Sciatic nerve (tissue), 2 donors: ENCODE measurements at regions not wholly inside any gene's neighbourhood (a gene's known extent, or its start where the extent isn't known, plus 50 kb on each side); places are given as distances from the start of the nearest gene placed in this dataset.
"Not testable (repeated sequence)": the region's sequence is repeated elsewhere in the genome, so short reads cannot be mapped to it uniquely, and the experiment has no call there.

ENCODE experiments used
- ATAC-seq: fragments of 200-7000 bp; cut with Tn5 transposase; one replicate; pipeline ENCODE4 v1.9.1; 2020; ENCODE audit warnings: mild to moderate bottlenecking, moderate library complexity
- DNase-seq: peaks from one replicate; pipeline ENCODE4 v3.0.0-alpha.2; 2020; ENCODE audit warnings: low spot score
- intact Hi-C: fragments of 100-400 bp; cut with DNase I; formaldehyde crosslinking; loops from one replicate; pipeline ENCODE4 v1.14.2; 2022
- microRNA-seq: library from miRNA; unstranded; fragments of <30 nt; microRNA quantifications from one replicate; pipeline ENCODE4 v1.2.0, GENCODE V29; 2020
- donor health status: DM: no; HTN: no; CAD: no.
- donor health status: DM: no; HTN: no; CAD: no.

DNA sequence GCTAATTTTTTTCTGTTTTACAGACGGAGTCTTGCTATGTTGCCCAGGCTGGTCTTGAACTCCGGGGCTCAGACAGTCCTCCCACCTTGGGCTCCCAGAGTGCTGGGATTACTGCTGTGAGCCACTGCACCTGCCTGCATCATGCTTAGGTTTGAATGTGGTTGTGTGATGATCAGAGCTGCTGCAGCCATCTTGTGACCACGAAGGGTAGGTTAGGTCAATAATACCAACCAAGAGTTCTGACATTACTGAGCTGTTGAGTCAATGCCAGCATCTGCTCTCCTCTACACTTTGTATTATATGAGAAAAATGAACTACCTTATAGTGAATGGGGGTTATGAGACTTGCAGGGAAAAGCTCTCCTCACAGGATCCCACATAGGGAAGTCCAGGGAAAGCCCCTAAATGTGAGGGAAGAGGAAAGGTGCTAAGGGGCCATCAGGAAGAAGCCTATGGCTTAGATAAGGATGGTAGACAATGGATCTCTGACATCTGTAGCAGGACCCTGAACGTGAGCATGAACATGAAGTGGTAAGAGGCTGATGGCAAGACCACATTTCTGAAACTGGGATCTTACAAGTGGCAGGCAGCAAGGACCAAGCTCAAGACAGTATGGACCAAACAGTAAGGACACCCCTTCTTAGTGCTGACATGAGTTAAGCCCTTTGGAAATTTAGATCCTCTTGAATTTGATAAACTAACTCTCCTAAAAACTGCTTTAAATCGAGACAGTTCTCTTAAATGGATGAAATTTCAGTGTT lies 75.7 kb upstream of the ZNF169 start:
- DNase-seq (no peak), ATAC-seq (no peak)
- intact Hi-C loops: no loop called here

DNA sequence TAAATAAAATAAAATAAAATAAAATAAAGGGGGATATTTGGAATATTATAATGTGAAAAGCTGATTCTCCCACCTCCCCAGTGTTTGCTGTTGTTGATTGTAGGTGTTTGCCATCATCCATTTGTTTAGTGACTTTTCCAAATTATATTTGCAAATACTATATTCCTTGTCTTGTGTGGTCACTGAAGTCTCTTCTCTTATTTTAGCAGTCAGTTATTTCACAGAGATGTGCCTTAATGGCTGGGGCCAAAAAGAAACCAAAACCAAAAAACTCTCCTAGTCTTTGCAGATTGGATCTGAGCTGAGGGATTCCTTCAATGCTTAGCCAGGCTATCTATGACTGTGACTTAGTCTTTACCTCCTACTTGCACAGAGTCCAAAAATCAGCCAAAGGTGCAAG lies 70.9 kb upstream of the ZNF169 start:
- DNase-seq: no peak
- no peak for ATAC-seq

DNA sequence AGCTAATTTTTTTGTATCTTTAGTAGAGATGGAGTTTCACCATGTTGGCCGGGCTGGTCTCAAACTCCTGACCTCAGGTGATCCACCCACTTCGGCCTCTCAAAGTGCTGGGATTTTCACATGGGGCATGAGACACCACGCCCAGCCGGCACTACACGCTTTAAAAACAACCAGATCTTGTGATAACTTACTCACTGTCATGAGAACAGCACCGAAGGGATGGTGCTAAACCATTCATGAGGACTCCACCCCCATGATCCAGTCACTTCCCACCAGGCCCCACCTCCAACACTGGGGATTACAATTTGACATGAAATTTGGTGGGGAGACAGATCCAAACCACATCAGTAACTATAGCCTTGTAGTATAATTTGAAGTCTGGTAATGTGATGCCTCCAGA lies 67.4 kb upstream of the ZNF169 start:
- ATAC-seq, DNase-seq, intact Hi-C loops: not testable (repeated sequence)

More for the DNA sequence above, 70.9 kb upstream of the ZNF169 start:
- intact Hi-C loops: no loop called here

DNA sequence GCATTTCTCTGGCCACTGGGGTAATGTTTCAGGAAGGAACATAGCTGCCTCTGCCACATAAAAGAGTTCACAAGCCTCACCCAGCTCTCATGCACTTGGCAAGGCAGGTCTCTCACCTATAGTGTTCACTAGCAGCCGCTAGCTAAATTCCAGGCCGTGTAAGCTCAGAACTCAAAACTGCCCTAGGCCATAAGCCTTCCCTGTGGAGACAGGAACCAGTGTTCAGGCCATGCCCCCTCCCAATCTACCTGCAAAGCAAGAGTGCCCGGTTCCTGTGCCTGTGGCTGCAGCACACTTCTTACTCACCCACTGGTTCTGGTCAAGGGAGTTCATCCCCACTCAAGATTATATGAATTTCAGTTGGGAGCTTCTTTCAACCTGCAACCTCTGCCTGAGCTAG lies 60.7 kb upstream of the ZNF169 start:
- ATAC-seq (no peak), DNase-seq (no peak)
- intact Hi-C loops: no loop called here

DNA sequence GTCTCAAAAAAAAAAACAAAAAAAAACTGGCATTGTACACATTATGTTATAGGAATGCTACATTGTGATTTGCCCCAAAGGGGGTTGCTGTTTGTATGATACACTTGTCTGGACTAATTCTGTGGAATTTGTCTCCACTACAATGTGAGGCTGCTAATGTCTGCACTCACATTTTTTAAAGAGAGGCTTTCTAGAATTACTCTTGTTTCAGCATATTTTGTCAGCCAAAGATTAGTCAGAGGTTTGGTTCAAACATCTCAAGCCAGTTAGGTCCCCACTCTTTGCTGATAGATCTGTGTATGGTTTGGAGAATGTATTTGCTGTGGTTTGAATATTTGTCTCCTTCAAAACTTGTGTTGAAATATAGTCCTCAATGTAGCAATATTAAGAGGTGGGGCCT lies 59.3 kb upstream of the ZNF169 start:
- intact Hi-C loops: loop anchor here (10.0 kb wide), 1 partner anchor 1435 kb away; no protein-coding TSS in a partner anchor
- DNase-seq (no peak), ATAC-seq (no peak)

DNA sequence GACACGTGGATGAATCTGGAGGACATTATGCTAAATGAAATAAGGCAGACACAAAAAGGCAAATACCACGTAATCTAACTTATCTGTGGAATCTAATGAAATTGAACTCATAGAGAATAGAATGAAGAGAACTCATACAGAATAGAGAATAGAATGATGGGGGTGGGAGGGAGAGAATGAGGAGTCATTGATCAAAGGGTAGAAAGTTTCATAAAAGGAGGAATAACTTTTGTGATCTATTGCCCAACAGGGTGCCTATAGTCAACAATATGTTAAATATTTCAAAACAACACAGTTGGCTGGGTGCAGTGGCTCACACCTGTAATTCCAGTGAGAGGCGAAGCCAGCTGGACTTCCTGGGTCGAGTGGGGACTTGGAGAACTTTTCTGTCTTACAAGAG lies 54.9 kb upstream of the ZNF169 start:
- intact Hi-C loops: loop anchor here (10.0 kb wide), 1 partner anchor 1431 kb away; no protein-coding TSS in a partner anchor
- ATAC-seq (no peak), DNase-seq (no peak)

DNA sequence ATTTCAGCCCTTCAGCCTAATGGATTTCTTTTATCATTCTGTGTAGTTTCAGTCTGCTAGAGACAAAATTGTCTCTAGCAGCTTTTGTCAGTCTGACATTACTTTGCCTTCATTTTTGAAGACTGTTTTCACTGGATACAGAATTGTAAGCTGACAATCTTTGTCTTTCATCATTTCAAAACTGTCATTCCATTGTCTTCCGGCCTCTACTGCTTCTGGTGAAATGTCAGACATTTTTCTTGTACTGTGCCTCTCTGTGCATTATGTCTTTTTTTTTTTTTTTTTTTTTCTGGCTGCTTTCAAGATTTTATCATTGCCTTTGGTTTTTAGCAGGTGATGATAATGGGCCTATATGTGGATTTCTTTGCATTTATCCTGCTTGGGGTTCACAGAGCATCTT lies 51.3 kb upstream of the ZNF169 start:
- intact Hi-C loops: loop anchor here (10.0 kb wide), 1 partner anchor 1427 kb away; no protein-coding TSS in a partner anchor

More for the DNA sequence above, 51.3 kb upstream of the ZNF169 start:
- DNase-seq: no peak
- ATAC-seq: no peak

Small RNAs in the stretch of these regions (microRNA-seq; reads per million reads assigned to microRNA genes)
- 58.6 reads per million, percentile 51 among the genes with 10 or more reads in this experiment for gene MIRLET7A1
- gene MIRLET7D: 4,160 reads per million, percentile 92 among the genes with 10 or more reads in this experiment
- 175 reads per million, percentile 64 among the genes with 10 or more reads in this experiment for gene MIRLET7F1
